HG03520 (cell line): ENCODE measurements at regions not wholly inside any gene's neighbourhood (a gene's known extent, or its start where the extent isn't known, plus 50 kb on each side); places are given as distances from the start of the nearest gene placed in this dataset.

Experiments used
- ATAC-seq: cut with Tn5 transposase; IDR thresholded peaks from one replicate; pipeline ENCODE4 v1.9.1; 2021; ENCODE audit warnings: mild to moderate bottlenecking, moderate library complexity; ENCODE audit not compliant: unreplicated experiment

- no peak for ATAC-seq
Observed at GRCh38 chr10:21068026-21068656, 171.0 kb upstream of the NEBL start.

GRCh38 chr10:21065621-21066248 lies 168.6 kb upstream of the NEBL start:
- no peak for ATAC-seq

- ATAC-seq = no peak
Observed at GRCh38 chr10:21061982-21062381, 164.9 kb upstream of the NEBL start.

GRCh38 chr10:21061184-21061583 lies 164.1 kb upstream of the NEBL start:
- no peak for ATAC-seq

GRCh38 chr10:21060626-21061025 lies 163.5 kb upstream of the NEBL start:
- ATAC-seq = no peak

GRCh38 chr10:21057989-21058388 lies 160.9 kb upstream of the NEBL start:
- no peak for ATAC-seq

- ATAC-seq = no peak
Observed at GRCh38 chr10:21057436-21057835, 160.3 kb upstream of the NEBL start.

- no peak for ATAC-seq
Observed at GRCh38 chr10:21056461-21056860, 159.3 kb upstream of the NEBL start.

GRCh38 chr10:21055339-21056135 lies 158.4 kb upstream of the NEBL start:
- no peak for ATAC-seq

GRCh38 chr10:21053953-21054690 lies 157.0 kb upstream of the NEBL start:
- ATAC-seq = no peak

- ATAC-seq = no peak
Observed at GRCh38 chr10:21052709-21053104, 155.6 kb upstream of the NEBL start.

GRCh38 chr10:21052072-21052708 lies 155.1 kb upstream of the NEBL start:
- ATAC-seq = no peak

- no peak for ATAC-seq
Observed at GRCh38 chr10:21049482-21049881, 152.4 kb upstream of the NEBL start.

GRCh38 chr10:21048068-21048467 lies 151.0 kb upstream of the NEBL start:
- no peak for ATAC-seq

GRCh38 chr10:21047511-21047910 lies 150.4 kb upstream of the NEBL start:
- ATAC-seq = no peak

- no peak for ATAC-seq
Observed at GRCh38 chr10:21047096-21047495, 150.0 kb upstream of the NEBL start.

GRCh38 chr10:21043044-21043443 lies 145.9 kb upstream of the NEBL start:
- no peak for ATAC-seq

- no peak for ATAC-seq
Observed at GRCh38 chr10:21042536-21042935, 145.4 kb upstream of the NEBL start.

GRCh38 chr10:21041763-21042458 lies 144.8 kb upstream of the NEBL start:
- no peak for ATAC-seq

- ATAC-seq = no peak
Observed at GRCh38 chr10:21039721-21040120, 142.6 kb upstream of the NEBL start.
